ENCODE measurements at regions not wholly inside any gene's neighbourhood (a gene's known extent, or its start where the extent isn't known, plus 50 kb on each side); places are given as distances from the start of the nearest gene placed in this dataset.
"Not testable (repeated sequence)": the region's sequence is repeated elsewhere in the genome, so short reads cannot be mapped to it uniquely, and the experiment has no call there.

GRCh38 chr3:134704133-134704532, 53.3 kb upstream of the KY start:
- no peak for DNase-seq (ENCODE audit: low read depth in 4 of 4, low spot score in 2 of 4)

DNA sequence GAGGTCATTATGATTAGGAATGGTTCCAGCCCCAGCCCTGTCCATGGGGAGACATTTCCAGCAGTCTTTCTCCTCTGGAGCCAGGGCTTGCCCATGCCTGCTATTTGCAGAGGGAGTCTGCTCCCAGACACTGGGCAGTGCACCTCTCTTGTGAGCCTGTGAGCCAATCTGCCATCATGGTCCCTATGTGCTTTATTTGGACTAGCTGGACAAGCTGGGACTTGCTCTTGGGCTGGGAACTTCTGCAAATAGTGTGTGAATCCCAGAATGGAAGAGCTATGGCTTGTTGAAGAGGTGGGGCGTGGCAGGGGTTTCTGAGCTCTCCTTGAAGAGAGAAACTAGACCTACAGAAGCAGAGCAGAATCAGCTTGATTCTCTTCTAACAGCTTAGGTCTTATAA, 53.7 kb upstream of the KY start:
- no peak for DNase-seq (ENCODE audit: low read depth in 4 of 4, low spot score in 2 of 4)

GRCh38 chr3:134707908-134708597, 57.2 kb upstream of the KY start:
- DNase-seq (ENCODE audit: low read depth in 4 of 4, low spot score in 2 of 4) = no peak

GRCh38 chr3:134708671-134709070, 57.8 kb upstream of the KY start:
- DNase-seq (ENCODE audit: low read depth in 4 of 4, low spot score in 2 of 4) = no peak

DNA sequence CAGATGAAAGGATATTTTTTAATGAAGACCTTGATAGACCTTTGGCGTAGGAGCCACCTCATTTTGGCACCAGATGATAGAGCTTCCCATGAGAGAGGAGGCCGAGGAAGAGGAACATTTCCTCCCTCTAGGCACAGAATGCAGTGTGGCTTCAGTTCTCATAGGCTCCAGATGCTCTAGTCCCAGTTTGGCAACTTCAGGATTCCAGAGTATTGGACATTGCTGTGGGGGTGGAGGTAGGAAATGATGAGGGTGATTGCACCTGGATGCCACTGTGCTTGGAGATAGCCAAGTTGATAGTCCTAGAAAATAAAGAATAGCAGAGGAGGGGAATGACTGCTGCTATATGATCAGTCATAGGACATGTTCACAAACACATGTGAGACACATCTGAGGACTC, 58.3 kb upstream of the KY start:
- DNase-seq (ENCODE audit: low read depth in 4 of 4, low spot score in 2 of 4) = no peak

- no peak for DNase-seq (ENCODE audit: low read depth in 4 of 4, low spot score in 2 of 4)
Measured at GRCh38 chr3:134709561-134710312, 58.9 kb upstream of the KY start.

DNA sequence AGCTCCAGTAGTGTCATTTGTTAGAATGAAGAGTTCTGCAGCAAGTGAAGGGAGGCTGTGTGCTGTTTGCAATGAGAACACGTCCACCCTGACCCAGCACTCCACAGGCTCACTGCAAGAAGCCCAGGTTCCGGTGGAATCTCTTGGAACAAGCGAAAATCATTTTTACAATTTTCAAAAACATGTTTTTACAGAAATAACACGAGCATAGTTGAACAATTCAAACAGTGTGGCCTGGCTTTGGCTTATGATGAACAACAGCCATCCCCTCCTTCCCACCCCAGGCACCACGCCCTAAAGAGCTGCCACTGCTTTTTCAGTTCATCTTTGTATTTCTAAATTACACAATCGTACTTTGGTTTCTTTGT, 59.5 kb upstream of the KY start:
- no peak for DNase-seq (ENCODE audit: low read depth in 4 of 4, low spot score in 2 of 4)

DNA sequence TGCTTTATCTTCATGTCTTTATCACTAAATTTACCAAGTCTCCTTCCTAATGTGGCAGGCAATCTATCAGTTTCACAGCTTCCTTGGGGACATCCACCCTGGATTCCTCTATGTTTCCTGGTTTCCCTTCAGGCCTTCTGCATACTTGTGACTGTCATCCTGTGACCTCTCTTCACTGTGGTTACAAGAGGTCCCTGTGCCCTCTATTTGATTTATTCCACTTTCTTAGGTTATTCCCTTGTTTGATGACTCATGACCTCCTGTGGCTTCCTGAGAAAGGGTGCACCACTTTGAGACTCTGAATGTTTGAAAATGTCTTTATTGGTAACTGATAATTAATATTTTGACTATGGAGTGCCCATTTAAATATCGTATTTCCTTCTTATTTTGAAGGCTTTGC, 60.5 kb upstream of the KY start:
- no peak for DNase-seq (ENCODE audit: low read depth in 4 of 4, low spot score in 2 of 4)

DNA sequence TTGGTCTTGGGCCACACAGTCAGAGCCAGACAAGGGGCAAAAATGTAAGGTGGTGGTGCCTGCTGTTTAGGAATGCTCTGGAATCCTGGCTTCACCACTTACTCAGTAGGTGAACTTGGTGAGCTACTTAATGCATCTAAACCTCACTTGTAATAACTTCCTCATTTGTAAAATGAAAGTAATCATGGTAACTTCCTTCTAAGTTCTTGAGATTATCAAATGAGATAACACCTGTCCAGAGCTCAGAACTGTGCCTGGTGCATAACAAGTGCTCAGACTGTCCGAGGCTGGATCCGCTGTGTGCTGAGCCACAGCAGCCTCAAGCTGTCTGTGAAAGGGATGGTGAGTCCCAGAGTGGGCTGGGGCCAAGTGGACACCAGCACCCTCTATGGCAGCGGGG, 62.8 kb upstream of the KY start:
- DNase-seq (ENCODE audit: low read depth in 4 of 4, low spot score in 2 of 4) = no peak

GRCh38 chr3:134718726-134719125, 67.9 kb upstream of the KY start:
- DNase-seq (ENCODE audit: low read depth in 4 of 4, low spot score in 2 of 4) = peak in 3 of 4 donors; percentile 17 to 34 (median 18)

DNA sequence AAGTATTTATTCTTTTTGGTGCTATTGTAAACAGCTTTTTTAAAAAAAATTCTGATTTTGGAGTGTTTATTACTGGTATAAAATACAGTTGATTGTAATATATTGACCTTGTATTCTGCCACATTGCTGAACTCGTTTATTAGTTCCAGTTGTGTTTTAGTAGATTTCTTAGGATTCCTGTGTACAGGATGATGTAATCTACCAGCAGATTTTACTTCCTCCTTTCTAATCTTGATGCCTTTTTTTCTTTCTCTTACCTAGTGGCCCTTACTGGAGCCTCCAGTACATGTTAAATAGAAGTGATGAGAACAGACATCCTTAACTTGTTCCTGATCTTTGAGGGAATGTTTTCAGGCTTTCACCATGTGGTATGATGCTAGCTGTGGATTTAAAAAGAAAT, 70.4 kb upstream of the KY start:
- no peak for DNase-seq (ENCODE audit: low read depth in 4 of 4, low spot score in 2 of 4)

GRCh38 chr3:134722969-134723368, 72.1 kb upstream of the EPHB1 start:
- DNase-seq (ENCODE audit: low read depth in 4 of 4, low spot score in 2 of 4) = no peak

- no peak for DNase-seq (ENCODE audit: low read depth in 4 of 4, low spot score in 2 of 4)
Measured at GRCh38 chr3:134729649-134730048, 65.4 kb upstream of the EPHB1 start.

- DNase-seq (ENCODE audit: low read depth in 4 of 4, low spot score in 2 of 4) = no peak
Measured at GRCh38 chr3:134737516-134737915, 57.5 kb upstream of the EPHB1 start.

GRCh38 chr3:134740077-134740476, 55.0 kb upstream of the EPHB1 start:
- not testable (repeated sequence) for DNase-seq (ENCODE audit: low read depth in 4 of 4, low spot score in 2 of 4)

- DNase-seq (ENCODE audit: low read depth in 4 of 4, low spot score in 2 of 4) = no peak
Measured at GRCh38 chr3:134742202-134742601, 52.9 kb upstream of the EPHB1 start.

DNA sequence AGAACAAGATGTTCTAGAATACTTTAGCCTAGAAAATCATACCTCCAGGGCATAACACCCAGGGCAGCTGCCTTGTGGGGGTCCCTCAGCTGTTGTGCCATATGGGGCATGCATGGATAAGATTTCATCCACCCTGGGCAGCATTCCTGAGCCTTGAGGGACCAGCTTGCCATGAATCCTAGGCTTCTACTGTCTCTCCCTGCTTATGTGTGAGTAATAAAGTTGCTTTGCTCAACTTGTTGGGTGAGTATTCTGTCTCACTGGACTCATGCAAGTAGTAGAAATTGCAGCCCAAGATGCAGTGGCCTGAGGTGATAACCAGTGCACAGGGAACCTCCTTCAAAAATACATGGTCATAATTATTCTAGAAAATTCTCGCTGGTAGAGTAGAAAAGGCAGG, 52.1 kb upstream of the EPHB1 start:
- no peak for DNase-seq (ENCODE audit: low read depth in 4 of 4, low spot score in 2 of 4)
